ENCODE measurements at regions not wholly inside any gene's neighbourhood (a gene's known extent, or its start where the extent isn't known, plus 50 kb on each side); places are given as distances from the start of the nearest gene placed in this dataset.

DNA sequence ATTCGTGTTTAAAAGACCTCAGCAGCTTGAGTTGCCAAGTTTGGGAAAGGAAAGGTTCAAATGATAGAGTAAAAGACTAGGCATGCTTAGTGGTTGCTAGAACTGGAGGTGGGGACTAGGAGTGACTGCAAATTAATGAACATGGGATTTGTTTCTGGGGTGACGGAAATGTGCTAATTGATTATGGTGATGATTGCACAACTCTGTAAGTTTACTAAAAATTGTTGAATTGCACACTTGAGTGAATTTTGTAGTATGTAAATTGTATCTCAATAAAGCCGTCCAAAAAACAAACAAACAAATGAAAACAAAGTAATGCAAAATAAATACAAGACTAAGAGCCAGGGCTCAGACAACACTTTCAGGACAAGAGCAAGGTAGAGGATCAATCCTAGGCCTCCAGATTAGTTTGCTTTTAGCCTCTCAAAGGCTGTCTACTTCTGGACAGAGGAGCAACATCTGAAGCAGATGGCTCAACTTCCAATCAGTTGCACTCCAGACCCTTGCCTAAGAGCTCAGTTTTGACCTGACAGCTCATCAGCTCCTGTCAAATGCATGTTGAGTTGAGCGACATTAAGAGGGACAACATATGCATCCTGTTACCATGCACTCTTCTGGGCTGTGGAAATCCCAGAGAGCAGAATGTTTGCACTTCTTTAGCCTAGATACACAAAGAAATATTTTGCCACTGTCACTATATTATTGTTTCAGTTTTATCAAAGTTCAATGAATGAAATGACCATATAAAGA is 111.2 kb upstream of the ASIC2 start:
- no peak for DNase-seq (ENCODE audit: low spot score)

GRCh38 chr17:33416131-33416530 is 123.0 kb upstream of the ASIC2 start:
- no peak for DNase-seq (ENCODE audit: low spot score)

DNA sequence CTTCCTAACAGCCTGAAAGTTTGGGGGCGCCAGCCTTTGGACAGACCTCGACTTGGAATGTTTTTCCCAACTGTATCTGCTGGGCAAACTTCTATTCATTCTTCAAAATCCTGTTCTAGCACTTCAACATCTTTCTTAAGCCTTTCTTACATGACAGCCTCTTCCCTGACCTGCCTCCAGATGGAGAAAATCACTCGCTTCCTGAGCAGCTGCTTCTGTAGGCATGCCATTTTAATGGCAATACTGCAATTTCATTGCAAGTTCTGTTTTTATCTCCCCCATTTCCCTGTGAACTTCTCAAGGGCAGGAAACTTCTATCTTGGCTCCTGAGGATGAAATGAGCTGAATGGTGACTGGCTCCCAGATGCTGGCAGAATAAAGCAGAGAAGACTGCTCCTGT is 128.8 kb upstream of the ASIC2 start:
- no peak for DNase-seq (ENCODE audit: low spot score)

- no peak for DNase-seq (ENCODE audit: low spot score)
Observed at GRCh38 chr17:33433581-33433980, 140.5 kb upstream of the ASIC2 start.

DNA sequence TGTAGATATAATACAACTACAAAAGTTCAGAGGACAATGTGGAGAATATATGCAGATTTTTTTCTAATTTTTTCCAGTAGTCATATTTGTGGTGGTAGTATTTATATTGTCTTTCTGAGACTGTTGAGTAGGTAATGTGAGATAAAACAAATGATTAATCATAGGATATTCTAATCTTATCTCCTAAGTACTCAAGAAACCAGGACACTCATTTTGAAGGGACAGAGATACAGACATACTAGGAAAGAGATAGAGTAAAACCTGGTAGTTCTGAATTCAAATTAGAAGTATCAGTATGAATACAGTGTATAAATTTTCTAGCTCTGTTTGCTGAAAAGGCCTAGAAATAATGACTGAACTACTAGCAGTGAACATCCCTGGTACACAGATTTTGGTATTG is 141.7 kb upstream of the ASIC2 start:
- DNase-seq (ENCODE audit: low spot score), result no peak

- no peak for DNase-seq (ENCODE audit: low spot score)
Observed at GRCh38 chr17:33435721-33436301, 142.7 kb upstream of the ASIC2 start.

- DNase-seq (ENCODE audit: low spot score), result no peak
Observed at GRCh38 chr17:33436321-33436720, 143.2 kb upstream of the ASIC2 start.

DNA sequence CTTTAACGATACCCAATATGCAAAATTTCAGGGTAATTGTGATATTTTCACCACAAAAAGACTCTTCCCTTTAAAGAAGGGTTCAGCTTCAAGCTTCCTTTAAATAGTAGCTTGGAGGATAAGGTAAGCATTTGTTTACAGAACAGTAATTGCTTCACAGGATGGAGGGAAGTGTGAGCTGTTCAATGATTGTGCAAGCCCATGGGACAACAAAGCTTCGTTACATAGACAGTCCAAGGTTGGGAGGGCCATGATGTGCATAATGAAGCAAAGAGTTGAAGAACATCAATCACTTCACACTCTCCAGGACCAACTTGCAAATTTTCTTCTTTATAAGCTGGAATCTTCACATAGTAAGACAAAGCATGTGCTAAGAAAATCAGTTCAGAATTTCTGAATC is 145.0 kb upstream of the ASIC2 start:
- DNase-seq (ENCODE audit: low spot score), result no peak

DNA sequence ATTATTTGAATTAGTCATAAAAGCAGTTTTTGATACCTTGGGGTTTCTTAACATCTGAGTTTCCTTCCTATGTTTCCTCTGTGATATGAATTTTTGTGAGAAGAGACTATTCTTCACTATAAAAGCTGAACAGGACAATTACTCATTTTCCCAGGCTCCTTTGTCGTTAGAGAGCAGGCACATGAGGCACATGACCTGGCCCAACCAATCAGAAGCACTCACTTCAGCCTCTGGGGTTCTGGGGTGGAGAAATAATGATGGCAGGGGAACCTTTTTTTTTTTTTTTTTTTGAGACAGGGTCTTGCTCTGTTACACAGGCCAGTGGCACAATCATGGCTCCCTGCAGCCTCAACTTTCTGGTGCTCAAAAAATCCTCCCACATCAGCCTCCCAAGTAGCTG is 145.5 kb upstream of the ASIC2 start:
- DNase-seq (ENCODE audit: low spot score), result no peak

- no peak for DNase-seq (ENCODE audit: low spot score)
Observed at GRCh38 chr17:33442320-33442719, 149.2 kb upstream of the ASIC2 start.

DNA sequence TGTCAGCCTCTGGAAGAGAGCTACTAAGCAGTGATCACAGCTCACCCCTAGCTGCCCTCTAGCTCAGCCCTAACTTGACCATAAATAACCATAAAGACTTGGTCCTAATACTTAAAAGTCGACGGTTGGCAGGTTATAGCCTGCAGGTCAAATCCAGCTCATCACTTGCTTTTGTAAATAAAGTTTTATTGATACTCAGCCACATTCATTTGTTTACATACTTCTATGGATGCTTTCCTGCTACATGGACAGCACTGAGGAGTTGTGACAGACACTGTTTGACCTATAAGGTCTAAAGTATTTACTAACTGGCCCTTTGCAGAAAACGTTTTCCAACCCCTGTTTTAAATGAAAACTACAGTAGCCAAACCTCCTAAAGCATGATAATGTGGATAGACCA is 151.6 kb upstream of the ASIC2 start:
- DNase-seq (ENCODE audit: low spot score), result no peak

GRCh38 chr17:33447090-33447489 is 154.0 kb upstream of the ASIC2 start:
- no peak for DNase-seq (ENCODE audit: low spot score)

GRCh38 chr17:33451221-33451620 is 158.1 kb upstream of the ASIC2 start:
- DNase-seq (ENCODE audit: low spot score), result no peak

GRCh38 chr17:33457477-33457876 is 164.4 kb upstream of the ASIC2 start:
- DNase-seq (ENCODE audit: low spot score), result no peak

DNA sequence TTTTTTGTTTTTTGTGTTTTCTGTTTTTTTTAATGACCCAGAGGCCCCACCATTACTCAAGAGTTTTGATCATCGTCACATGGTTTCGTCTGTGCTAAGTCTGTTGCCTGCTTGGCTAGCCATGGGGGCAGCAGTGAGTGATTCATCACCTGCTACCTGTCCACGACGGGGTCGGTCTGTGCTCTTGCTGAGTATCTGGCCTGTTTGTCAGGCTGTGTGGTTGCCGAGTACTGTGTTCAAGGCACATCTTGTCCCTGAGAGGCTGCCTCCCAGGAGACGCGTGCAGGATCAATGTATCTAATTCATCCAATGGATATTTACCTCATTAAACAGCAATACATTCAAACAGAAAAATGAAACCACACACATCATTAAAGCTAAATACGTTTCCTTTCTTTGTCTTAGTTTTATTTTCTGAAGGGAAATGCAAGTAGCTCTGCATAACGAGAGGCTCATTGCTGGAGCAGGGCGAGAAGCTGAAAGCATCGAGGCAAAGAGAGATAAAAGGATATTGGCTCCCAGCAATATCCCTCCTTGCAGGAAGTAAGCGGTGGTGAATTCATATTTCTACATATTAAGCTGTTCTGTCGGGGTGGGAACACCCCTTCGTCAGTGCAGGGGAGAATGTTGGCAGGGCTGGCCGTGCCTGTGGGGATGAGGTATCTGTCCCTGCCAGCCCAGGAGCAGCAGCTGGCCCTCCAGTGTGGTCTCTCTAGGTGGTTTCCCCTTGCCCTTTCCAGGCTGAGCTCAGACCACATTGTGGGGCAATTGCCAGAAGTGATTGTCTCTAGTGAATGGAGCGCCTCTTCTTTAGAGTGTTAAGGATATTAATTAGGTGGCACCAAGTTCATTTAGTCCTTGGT is 166.2 kb upstream of the ASIC2 start:
- no peak for DNase-seq (ENCODE audit: low spot score)

GRCh38 chr17:33460781-33461450 is 167.8 kb upstream of the ASIC2 start:
- no peak for DNase-seq (ENCODE audit: low spot score)

DNA sequence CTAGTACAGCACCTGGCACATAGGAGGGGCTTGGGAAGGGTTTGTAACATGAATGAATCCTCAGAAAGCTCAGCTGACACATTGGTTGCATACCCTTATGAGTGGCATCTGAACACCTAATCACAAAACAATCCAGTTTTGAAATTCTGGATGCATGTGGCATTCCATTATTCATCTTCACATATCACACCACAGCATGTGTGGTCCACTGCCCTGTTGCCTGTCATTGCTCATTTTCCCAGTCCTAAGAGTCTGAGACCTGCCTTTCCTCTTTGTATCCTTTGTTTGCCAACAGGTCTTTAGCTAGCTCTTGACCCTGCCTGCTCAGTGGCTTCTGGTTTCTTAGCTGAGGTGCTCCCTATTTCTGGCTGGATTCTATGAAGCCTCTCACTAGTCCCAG is 170.8 kb upstream of the ASIC2 start:
- DNase-seq (ENCODE audit: low spot score), result no peak

GRCh38 chr17:33464669-33465280 is 171.7 kb upstream of the ASIC2 start:
- no peak for DNase-seq (ENCODE audit: low spot score)

GRCh38 chr17:33469421-33469820 is 176.3 kb upstream of the ASIC2 start:
- no peak for DNase-seq (ENCODE audit: low spot score)

DNA sequence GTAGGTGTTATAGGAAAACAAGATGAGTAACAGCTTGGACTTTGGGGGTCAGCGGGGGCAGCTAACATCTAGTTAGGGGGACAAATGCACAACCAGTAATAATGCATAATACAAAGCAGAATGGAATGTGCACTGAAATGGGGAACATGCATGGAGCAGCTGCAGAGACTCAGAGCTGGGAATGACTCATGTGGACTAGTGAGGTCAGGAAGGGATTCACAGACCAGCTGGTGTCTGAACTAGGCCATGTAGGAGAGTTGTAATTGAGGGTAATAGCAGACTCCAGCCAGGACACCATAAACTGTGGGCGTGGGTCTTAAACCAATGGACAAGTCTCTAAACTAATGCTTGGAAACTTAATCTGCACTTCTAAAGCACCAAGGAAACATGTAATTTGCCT is 176.8 kb upstream of the ASIC2 start:
- DNase-seq (ENCODE audit: low spot score), result no peak

- DNase-seq (ENCODE audit: low spot score), result no peak
Observed at GRCh38 chr17:33473061-33473460, 180.0 kb upstream of the ASIC2 start.

- no peak for DNase-seq (ENCODE audit: low spot score)
Observed at GRCh38 chr17:33474789-33475188, 181.7 kb upstream of the ASIC2 start.

Data from putamen (tissue), 1 donor.